Ishikawa (cell line): ENCODE measurements at regions not wholly inside any gene's neighbourhood (a gene's known extent, or its start where the extent isn't known, plus 50 kb on each side); places are given as distances from the start of the nearest gene placed in this dataset.

Source experiments
- CEBPB ChIP-seq: IDR thresholded peaks from 2 replicates; pipeline ENCODE4 v1.6.1; 2012
- CREB1 ChIP-seq: IDR thresholded peaks from 2 replicates; pipeline ENCODE4 v1.6.1; 2012; ENCODE audit warnings: low read depth
- EGR1 ChIP-seq: IDR thresholded peaks from 2 replicates; pipeline ENCODE4 v1.6.1; 2012
- EP300 ChIP-seq: IDR thresholded peaks from 2 replicates; pipeline ENCODE4 v1.6.1; 2012; ENCODE audit warnings: borderline replicate concordance
- FOXM1 ChIP-seq: IDR thresholded peaks from 2 replicates; pipeline ENCODE4 v1.6.1; 2012; ENCODE audit warnings: low read depth, borderline replicate concordance
- NFIC ChIP-seq: IDR thresholded peaks from 2 replicates; pipeline ENCODE4 v1.6.1; 2012
- RAD21 ChIP-seq: IDR thresholded peaks from 2 replicates; pipeline ENCODE4 v1.6.1; 2012; ENCODE audit warnings: low read depth
- TAF1 ChIP-seq: IDR thresholded peaks from 2 replicates; pipeline ENCODE4 v1.6.1; 2012; ENCODE audit warnings: low read depth, mild to moderate bottlenecking
- TCF12 ChIP-seq: IDR thresholded peaks from 2 replicates; pipeline ENCODE4 v1.6.1; 2012; ENCODE audit warnings: low read depth
- TEAD4 ChIP-seq: IDR thresholded peaks from 2 replicates; pipeline ENCODE4 v1.6.1; 2012
- YY1 ChIP-seq: IDR thresholded peaks from 2 replicates; pipeline ENCODE4 v1.6.1; 2012; ENCODE audit warnings: low read depth
- ZBTB7A ChIP-seq: IDR thresholded peaks from 2 replicates; pipeline ENCODE4 v1.6.1; 2012; ENCODE audit warnings: low read depth
- TF ChIP-seq, protein P1 (sequence below): IDR thresholded peaks from 2 replicates; pipeline ENCODE4 v1.6.1; 2012
- TF ChIP-seq, protein P2 (sequence below): IDR thresholded peaks from 2 replicates; pipeline ENCODE4 v1.6.1; 2012
- TF ChIP-seq, protein P3 (sequence below): IDR thresholded peaks from 2 replicates; pipeline ENCODE4 v1.6.1; 2012; ENCODE audit warnings: low read depth, mild to moderate bottlenecking

DNA sequence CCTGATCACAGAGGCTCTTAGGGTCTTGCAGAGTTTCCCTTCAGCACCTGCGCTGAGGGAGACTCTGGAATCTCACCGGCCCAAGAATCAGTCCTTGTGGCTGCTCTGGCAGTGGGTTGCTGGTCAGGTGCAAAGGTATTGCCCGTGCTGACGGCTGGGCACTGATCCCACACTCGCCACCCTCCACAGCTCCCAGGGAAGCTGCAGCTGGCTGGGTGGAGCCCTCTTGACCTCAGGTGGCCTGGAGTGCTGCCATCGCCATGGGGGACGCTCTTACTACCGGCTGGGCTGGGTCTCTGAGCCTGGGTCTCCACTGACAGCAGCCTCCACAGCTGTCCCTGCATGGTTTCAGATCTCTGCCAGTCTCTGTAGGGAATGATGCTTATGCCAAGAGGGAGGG is 52.6 kb upstream of the EPHB3 start:
- TF ChIP-seq, protein P1, sequence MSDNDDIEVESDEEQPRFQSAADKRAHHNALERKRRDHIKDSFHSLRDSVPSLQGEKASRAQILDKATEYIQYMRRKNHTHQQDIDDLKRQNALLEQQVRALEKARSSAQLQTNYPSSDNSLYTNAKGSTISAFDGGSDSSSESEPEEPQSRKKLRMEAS: no peak
- no peak for TF ChIP-seq TAF1
- TF ChIP-seq CEBPB: no peak
- no peak for TF ChIP-seq CREB1
- no peak for TF ChIP-seq EGR1
- TF ChIP-seq FOXM1: no peak
- TF ChIP-seq RAD21: no peak
- TF ChIP-seq NFIC: peak; percentile 47; the same call in 1 of the 2 replicates
- TF ChIP-seq EP300: no peak
- no peak for TF ChIP-seq TEAD4
- TF ChIP-seq, protein P2, sequence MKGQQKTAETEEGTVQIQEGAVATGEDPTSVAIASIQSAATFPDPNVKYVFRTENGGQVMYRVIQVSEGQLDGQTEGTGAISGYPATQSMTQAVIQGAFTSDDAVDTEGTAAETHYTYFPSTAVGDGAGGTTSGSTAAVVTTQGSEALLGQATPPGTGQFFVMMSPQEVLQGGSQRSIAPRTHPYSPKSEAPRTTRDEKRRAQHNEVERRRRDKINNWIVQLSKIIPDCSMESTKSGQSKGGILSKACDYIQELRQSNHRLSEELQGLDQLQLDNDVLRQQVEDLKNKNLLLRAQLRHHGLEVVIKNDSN: no peak
- TF ChIP-seq YY1: no peak
- peak; percentile 33; the same call in 1 of the 2 replicates for TF ChIP-seq TCF12

DNA sequence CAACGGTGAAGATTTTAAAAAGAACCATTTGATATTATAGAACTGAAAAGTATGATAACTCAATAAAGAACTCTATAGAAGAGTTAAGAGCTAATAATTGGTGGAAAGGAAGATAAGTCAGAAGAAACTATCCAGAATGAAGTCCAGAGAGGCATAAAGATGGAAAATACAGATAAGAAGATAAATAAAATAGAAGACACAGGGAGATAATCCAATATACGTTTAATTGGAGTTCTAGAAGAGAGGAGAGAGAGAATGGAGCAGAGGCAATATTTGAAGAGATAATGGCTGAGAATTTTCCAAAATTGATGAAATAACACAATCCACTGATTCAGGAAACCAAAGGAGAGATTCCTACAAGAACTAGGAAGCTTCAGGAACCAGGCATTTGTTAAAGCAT is 49.8 kb upstream of the EPHB3 start:
- TF ChIP-seq, protein P2: no peak
- TF ChIP-seq RAD21: no peak
- TF ChIP-seq YY1: no peak
- TF ChIP-seq EP300: no peak
- TF ChIP-seq TAF1: no peak
- TF ChIP-seq, protein P3, sequence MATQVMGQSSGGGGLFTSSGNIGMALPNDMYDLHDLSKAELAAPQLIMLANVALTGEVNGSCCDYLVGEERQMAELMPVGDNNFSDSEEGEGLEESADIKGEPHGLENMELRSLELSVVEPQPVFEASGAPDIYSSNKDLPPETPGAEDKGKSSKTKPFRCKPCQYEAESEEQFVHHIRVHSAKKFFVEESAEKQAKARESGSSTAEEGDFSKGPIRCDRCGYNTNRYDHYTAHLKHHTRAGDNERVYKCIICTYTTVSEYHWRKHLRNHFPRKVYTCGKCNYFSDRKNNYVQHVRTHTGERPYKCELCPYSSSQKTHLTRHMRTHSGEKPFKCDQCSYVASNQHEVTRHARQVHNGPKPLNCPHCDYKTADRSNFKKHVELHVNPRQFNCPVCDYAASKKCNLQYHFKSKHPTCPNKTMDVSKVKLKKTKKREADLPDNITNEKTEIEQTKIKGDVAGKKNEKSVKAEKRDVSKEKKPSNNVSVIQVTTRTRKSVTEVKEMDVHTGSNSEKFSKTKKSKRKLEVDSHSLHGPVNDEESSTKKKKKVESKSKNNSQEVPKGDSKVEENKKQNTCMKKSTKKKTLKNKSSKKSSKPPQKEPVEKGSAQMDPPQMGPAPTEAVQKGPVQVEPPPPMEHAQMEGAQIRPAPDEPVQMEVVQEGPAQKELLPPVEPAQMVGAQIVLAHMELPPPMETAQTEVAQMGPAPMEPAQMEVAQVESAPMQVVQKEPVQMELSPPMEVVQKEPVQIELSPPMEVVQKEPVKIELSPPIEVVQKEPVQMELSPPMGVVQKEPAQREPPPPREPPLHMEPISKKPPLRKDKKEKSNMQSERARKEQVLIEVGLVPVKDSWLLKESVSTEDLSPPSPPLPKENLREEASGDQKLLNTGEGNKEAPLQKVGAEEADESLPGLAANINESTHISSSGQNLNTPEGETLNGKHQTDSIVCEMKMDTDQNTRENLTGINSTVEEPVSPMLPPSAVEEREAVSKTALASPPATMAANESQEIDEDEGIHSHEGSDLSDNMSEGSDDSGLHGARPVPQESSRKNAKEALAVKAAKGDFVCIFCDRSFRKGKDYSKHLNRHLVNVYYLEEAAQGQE: no peak
- no peak for TF ChIP-seq ZBTB7A
- no peak for TF ChIP-seq TEAD4
- TF ChIP-seq TCF12: no peak
- no peak for TF ChIP-seq EGR1
- TF ChIP-seq NFIC: no peak
- no peak for TF ChIP-seq CEBPB
